ENCODE measurements at regions not wholly inside any gene's neighbourhood (a gene's known extent, or its start where the extent isn't known, plus 50 kb on each side); places are given as distances from the start of the nearest gene placed in this dataset.
A peak's percentile ranks its signal among the peaks of the same experiment; 100 is the strongest.
"Not testable (repeated sequence)": the region's sequence is repeated elsewhere in the genome, so short reads cannot be mapped to it uniquely, and the experiment has no call there.

- DNase-seq, result no peak
Observed at GRCh38 chr2:118791483-118791882, 56.0 kb downstream of the EN1 start.

DNA sequence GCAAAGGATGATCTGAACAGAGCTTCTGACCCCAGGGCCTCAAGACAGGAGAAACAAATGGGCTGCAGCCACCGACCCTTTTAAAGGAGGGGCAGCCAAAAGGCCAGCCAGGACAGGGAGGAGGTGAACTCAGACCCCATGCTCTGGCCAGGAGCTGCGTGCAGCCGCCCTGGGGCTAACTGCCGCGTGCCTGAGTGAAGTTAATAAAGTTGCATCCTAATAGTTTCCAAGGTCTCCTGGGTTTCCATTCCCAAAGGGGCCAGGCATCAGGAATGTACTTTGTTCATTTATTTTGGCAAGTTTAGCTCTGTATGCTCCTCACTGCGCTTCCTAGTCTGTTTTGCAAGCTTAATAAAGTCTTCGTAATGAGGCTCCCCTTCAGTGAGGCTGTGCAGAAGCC, 60.7 kb downstream of the EN1 start:
- DNase-seq, result no peak

- DNase-seq, result no peak
Observed at GRCh38 chr2:118784860-118785259, 62.6 kb downstream of the EN1 start.

DNA sequence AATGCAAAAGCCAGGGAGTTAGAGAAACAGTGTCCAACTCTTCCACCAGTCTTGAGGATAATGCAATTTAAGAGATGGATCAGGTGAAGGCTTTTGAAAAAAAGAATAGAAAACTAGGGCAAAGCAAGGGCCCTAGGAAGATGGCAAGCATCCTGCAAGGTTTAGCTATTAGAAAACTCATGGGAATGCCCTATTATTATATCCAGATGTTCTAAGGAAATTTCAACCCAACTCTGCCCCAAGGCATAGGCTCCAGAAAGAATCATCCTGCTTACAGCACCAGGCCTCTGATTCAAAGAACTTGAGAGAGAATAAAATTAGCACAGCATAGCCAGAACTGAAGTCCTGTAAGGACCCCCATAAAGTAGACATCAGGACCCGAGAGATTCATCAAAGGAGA, 68.1 kb downstream of the EN1 start:
- no peak for DNase-seq

- peak in 1 of 5 experiments; percentile 13 for DNase-seq
Observed at GRCh38 chr2:118774458-118775133, 72.9 kb downstream of the EN1 start.

GRCh38 chr2:118773826-118774225, 73.6 kb downstream of the EN1 start:
- DNase-seq, result no peak

DNA sequence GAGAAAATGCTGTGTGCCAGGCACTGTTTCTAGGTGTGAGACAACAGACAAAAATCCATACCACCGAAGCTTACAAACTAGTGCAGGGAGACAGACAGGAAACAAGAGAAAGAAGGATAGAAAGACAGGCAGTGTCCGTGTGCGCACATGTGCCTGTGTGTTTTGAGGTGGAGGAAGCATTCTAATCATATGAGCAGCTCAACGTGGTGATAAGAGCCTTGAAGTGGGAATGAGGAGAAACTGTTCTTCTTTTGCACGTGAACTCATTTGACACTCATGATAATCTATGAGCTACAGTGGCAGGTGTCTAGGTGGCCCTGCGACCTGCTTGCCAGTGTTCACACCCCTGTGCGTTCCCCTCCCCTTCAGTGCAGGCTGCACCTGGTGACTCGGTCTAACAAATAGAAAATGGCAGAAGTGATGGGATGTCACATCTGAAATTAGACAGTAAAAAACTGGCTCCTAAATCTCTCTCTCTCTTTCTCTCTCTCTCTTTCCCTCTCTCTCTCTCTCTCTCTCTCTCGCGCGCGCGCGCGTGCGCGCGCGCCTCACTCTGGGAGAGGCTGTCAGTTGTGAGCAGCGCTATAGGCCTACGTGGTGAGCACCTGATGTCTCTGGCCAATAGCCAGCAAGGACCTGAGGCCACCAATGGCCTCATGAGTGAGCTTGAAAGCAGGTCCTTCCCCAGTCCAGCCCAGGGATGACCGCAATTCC, 74.8 kb downstream of the EN1 start:
- no peak for DNase-seq

GRCh38 chr2:118769707-118770400, 77.6 kb downstream of the EN1 start:
- DNase-seq, result no peak

DNA sequence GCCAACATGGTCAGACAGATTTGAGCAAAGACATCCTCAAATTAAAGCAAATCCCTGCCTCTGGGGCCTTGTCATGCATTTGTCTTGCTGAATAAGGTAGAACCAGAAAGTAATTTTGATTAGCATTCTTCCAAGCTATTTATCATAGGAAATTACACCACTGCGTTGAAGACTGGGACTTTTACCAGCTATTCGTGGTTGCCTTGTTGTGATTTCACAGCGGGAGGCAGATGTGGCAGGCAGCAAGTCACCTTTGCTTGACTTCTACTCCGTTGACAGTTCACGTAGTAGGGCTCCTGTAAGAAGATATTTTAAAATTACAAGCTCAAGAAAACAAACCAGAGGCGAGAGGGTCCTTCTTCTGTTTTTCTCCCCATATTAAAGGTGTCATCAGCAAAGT, 80.6 kb downstream of the EN1 start:
- DNase-seq, result no peak

- DNase-seq, result no peak
Observed at GRCh38 chr2:118764855-118765254, 82.6 kb downstream of the EN1 start.

GRCh38 chr2:118763797-118764196, 83.7 kb downstream of the EN1 start:
- no peak for DNase-seq

- DNase-seq, result no peak
Observed at GRCh38 chr2:118762290-118762689, 85.2 kb downstream of the EN1 start.

DNA sequence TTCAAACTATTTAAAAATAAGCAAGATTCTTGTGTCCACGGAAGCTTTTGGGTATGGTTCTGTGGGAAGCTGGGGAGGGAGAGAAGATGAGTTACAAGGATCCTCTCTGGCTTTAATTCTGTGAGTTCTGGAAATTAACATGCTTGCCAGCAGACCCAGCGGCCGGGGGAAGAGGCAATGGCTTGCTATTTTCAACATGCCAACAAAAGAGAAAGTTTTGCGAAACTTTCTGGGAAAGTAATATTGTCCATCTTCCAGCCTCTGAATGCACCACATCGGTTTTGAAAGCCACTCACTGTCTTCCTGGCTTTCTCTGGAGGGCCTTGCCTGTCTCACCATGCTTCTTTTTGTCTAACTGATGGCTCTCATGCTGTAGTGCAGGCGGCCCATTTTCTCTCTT, 85.7 kb downstream of the EN1 start:
- DNase-seq, result no peak

DNA sequence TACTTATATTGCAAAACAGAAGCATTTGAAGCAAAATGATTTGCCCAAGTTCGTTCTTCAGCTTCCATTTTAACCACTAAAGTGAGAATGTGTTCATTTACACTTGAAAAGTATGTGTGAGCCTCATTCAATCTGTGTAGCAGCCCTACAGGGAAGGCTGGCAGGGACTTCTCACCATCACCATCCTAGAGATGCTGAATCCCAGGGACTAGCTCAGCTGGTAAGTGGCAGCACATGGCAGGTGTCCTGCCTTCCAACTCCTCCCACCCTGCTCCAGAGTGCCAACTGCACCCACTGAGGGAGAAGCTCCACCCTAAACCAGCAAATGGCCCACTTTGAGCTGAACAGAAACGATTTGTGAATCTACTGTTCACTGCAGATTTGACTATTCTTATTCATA, 91.5 kb downstream of the EN1 start:
- no peak for DNase-seq

DNA sequence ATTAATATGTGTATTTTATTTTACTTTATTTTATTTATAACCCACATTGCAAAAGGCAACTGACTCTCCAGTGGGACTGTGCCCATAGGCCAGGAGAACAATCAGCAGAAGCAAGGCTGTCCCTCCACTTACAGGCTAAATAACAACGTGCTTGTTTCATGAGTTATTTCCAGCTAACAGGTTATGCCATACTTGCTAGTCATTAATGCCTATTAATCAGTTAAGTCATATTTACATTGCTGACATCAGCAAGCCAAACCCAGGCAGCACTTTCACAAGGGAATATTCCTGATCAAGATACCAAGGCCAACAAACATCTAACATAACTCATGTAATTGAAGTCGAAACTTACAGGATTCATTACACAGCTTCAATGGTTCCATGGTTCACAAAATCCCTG, 92.1 kb downstream of the EN1 start:
- DNase-seq, result no peak

- no peak for DNase-seq
Observed at GRCh38 chr2:118752762-118753429, 94.6 kb downstream of the EN1 start.

DNA sequence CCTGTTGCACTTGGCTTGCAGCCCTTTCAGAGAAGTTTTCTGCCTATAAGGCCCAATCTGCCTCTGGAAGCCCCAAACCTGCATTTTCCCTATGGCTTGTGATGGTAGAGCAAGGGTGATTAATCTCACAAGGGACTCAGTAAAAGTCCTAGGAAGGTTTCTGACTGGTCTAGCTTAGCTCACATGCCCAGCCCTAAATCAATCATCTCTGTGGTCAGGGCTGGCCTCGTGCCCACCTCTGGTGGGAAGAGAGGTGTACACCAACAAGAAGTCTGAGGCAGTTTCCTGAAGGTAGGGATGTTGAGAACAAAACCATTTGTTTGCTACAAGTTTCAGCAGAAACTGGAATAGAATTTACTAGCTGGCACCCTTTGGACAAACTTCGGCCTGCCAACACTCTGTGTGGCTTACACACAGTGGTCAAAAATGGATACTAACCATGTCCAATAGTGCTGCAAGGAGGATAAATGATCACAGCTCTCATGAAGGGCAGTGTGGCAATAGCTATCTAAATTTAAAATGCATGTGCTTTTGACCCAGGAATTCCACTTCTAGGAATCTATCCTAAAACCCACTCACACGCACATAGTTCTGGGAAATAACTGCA, 96.4 kb downstream of the EN1 start:
- no peak for DNase-seq

DNA sequence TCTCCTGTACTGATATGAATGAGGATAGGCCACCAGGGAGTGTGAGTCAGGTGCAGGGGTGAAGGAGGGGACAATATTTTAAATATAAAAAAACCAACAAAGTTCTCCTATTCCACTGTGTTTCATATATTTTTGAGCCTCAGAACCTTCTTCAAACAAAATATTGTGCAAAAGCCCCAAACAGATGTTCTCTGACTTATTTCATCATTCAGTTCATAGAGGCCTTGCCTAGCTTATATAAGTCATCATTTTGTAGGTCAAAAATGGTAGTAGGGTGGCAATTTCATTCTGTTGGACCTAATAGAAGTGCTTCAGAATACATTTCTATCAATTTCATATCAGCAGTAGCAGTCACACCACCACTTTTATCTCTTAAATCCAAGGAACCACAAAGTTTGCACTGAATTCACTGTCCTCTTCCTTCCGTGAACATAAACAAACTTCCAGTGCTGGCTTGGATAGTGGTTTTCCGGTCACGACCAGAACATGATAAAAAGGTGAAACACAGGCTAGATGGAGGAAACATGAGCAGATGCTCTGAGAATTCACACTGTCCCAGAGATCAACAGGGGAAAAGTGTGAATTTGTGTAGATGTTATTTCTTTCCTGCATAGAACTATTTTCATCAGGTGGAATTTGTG, 99.1 kb downstream of the EN1 start:
- DNase-seq, result no peak

DNA sequence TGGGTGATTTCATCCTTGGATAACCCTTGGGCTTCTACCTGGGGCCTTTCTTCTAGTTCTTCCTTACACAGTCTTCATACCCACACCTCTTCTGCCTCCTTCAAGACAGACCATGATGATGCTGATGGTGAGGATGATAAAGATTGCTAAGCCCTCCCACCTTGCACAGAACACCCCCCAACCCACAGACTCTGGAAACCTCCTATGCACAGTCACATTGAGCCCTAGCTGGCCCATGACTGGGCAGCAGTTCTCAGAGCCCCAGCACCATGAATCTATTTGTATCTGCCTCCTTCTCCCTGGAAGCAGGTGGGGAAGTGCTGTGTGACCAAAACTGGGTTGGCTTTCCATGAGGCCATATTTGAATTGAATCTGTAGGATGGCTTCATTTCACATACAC, 99.8 kb downstream of the EN1 start:
- no peak for DNase-seq

- no peak for DNase-seq
Observed at GRCh38 chr2:118747066-118747465, 100.4 kb downstream of the EN1 start.

GRCh38 chr2:118744682-118745181, 102.7 kb downstream of the EN1 start:
- not testable (repeated sequence) for DNase-seq

Measured in T-helper 2 cell (primary cell).